PC-9 (cell line): ENCODE measurements at regions not wholly inside any gene's neighbourhood (a gene's known extent, or its start where the extent isn't known, plus 50 kb on each side); places are given as distances from the start of the nearest gene placed in this dataset.

ENCODE experiments used
- EZH2 ChIP-seq: fragments of 200-600 bp; sonication (generic); IDR thresholded peaks from 2 replicates; pipeline ENCODE4 v1.8.0; 2017; ENCODE audit warnings: antibody characterized with exemption, low read depth
- TF ChIP-seq, protein P1 (sequence below): fragments of 200-600 bp; sonication (generic); conservative IDR thresholded peaks from 2 replicates; pipeline ENCODE4 v1.6.1; 2017; ENCODE audit warnings: mixed run types, antibody characterized with exemption, mild to moderate bottlenecking, moderate library complexity

GRCh38 chr14:101499513-101499912 is 61.8 kb upstream of the DIO3 start:
- TF ChIP-seq, protein P1, sequence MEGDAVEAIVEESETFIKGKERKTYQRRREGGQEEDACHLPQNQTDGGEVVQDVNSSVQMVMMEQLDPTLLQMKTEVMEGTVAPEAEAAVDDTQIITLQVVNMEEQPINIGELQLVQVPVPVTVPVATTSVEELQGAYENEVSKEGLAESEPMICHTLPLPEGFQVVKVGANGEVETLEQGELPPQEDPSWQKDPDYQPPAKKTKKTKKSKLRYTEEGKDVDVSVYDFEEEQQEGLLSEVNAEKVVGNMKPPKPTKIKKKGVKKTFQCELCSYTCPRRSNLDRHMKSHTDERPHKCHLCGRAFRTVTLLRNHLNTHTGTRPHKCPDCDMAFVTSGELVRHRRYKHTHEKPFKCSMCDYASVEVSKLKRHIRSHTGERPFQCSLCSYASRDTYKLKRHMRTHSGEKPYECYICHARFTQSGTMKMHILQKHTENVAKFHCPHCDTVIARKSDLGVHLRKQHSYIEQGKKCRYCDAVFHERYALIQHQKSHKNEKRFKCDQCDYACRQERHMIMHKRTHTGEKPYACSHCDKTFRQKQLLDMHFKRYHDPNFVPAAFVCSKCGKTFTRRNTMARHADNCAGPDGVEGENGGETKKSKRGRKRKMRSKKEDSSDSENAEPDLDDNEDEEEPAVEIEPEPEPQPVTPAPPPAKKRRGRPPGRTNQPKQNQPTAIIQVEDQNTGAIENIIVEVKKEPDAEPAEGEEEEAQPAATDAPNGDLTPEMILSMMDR = no peak
- TF ChIP-seq EZH2 = no peak
